Ishikawa (cell line): ENCODE measurements at regions not wholly inside any gene's neighbourhood (a gene's known extent, or its start where the extent isn't known, plus 50 kb on each side); places are given as distances from the start of the nearest gene placed in this dataset.

ENCODE experiments used
- CEBPB ChIP-seq: IDR thresholded peaks from 2 replicates; pipeline ENCODE4 v1.6.1; 2012
- CREB1 ChIP-seq: IDR thresholded peaks from 2 replicates; pipeline ENCODE4 v1.6.1; 2012; ENCODE audit warnings: low read depth
- EGR1 ChIP-seq: IDR thresholded peaks from 2 replicates; pipeline ENCODE4 v1.6.1; 2012
- EP300 ChIP-seq: IDR thresholded peaks from 2 replicates; pipeline ENCODE4 v1.6.1; 2012; ENCODE audit warnings: borderline replicate concordance
- FOXM1 ChIP-seq: IDR thresholded peaks from 2 replicates; pipeline ENCODE4 v1.6.1; 2012; ENCODE audit warnings: low read depth, borderline replicate concordance
- MAX ChIP-seq: IDR thresholded peaks from 2 replicates; pipeline ENCODE4 v1.6.1; 2012
- NFIC ChIP-seq: IDR thresholded peaks from 2 replicates; pipeline ENCODE4 v1.6.1; 2012
- RAD21 ChIP-seq: IDR thresholded peaks from 2 replicates; pipeline ENCODE4 v1.6.1; 2012; ENCODE audit warnings: low read depth
- REST ChIP-seq: IDR thresholded peaks from 2 replicates; pipeline ENCODE4 v1.6.1; 2012; ENCODE audit warnings: low read depth, mild to moderate bottlenecking
- TAF1 ChIP-seq: IDR thresholded peaks from 2 replicates; pipeline ENCODE4 v1.6.1; 2012; ENCODE audit warnings: low read depth, mild to moderate bottlenecking
- TEAD4 ChIP-seq: IDR thresholded peaks from 2 replicates; pipeline ENCODE4 v1.6.1; 2012
- USF1 ChIP-seq: IDR thresholded peaks from 2 replicates; pipeline ENCODE4 v1.6.1; 2012
- YY1 ChIP-seq: IDR thresholded peaks from 2 replicates; pipeline ENCODE4 v1.6.1; 2012; ENCODE audit warnings: low read depth
- ZBTB7A ChIP-seq: IDR thresholded peaks from 2 replicates; pipeline ENCODE4 v1.6.1; 2012; ENCODE audit warnings: low read depth

- TF ChIP-seq EGR1 (no peak), RAD21 (no peak), FOXM1 (no peak), ZBTB7A (no peak), CREB1 (no peak), MAX (no peak), CEBPB (no peak), NFIC (no peak), TEAD4 (no peak), REST (no peak), YY1 (no peak), TAF1 (no peak), EP300 (no peak), USF1 (no peak)
Observed at GRCh38 chr1:239197871-239198270, 188.5 kb upstream of the CHRM3 start.
